Prostate gland (tissue), 2 donors: ENCODE measurements at regions not wholly inside any gene's neighbourhood (a gene's known extent, or its start where the extent isn't known, plus 50 kb on each side); places are given as distances from the start of the nearest gene placed in this dataset.

ENCODE experiments used
- POLR2A ChIP-seq: fragments of 450-650 bp; IDR thresholded peaks from one replicate; pipeline ENCODE4 v1.6.1; 2016; ENCODE audit warnings: antibody characterized with exemption, mild to moderate bottlenecking
- TF ChIP-seq, protein P1 (sequence below), 4 experiments: fragments of 200-600 bp in 2 of 4; fragments of 450-650 bp in 2 of 4; sonication (generic) in 2 of 4; IDR thresholded peaks; 1 replicate in 3 of 4; 2 replicates in 1 of 4; pipeline ENCODE4 v1.5.1; 2016 to 2019; ENCODE audit warnings: antibody characterized with exemption in 4 of 4, mild to moderate bottlenecking in 2 of 4, moderate library complexity in 2 of 4

DNA sequence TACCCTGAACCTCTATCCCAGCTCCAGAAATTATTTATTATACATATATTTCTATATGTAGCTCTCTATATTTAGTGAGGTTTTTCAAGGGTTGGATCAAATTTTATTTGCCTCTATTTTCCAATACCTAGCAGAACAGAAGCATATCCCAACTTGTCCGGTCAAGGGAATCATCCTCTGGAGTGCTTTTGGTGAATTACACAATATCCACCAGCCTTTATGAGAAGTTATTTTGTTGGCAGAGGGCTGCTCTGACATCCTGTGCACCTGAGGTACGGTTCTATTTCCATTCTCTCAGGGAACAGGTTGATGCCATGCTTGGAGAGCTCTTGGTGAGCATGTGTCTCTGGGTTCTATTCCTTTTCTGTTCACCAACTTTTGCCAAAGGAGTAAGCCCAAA is 1056.4 kb downstream of the GALC start:
- TF ChIP-seq, protein P1, sequence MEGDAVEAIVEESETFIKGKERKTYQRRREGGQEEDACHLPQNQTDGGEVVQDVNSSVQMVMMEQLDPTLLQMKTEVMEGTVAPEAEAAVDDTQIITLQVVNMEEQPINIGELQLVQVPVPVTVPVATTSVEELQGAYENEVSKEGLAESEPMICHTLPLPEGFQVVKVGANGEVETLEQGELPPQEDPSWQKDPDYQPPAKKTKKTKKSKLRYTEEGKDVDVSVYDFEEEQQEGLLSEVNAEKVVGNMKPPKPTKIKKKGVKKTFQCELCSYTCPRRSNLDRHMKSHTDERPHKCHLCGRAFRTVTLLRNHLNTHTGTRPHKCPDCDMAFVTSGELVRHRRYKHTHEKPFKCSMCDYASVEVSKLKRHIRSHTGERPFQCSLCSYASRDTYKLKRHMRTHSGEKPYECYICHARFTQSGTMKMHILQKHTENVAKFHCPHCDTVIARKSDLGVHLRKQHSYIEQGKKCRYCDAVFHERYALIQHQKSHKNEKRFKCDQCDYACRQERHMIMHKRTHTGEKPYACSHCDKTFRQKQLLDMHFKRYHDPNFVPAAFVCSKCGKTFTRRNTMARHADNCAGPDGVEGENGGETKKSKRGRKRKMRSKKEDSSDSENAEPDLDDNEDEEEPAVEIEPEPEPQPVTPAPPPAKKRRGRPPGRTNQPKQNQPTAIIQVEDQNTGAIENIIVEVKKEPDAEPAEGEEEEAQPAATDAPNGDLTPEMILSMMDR (IDR thresholded peaks at IDR 0.05): no peak
- no peak for TF ChIP-seq POLR2A
